ENCODE measurements at regions not wholly inside any gene's neighbourhood (a gene's known extent, or its start where the extent isn't known, plus 50 kb on each side); places are given as distances from the start of the nearest gene placed in this dataset.

DNA sequence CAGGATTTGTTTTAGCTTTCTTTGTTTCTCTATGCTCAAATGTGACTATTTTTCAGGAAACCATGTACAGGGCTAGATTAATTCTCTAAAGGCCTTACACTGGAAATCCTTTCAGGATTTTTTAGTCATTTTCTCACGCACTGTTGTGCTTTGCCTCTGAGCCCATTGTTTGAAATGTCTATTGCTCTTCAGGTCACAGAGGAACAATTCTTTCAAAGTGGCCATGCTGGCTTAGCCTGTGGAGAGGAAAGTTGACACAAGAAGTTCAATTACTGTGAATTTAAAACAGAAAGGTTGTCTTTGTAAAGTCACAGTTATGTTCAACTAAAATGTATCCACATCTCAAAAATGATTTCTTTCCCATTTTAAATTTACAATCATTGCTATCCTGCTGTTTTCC lies 1071.7 kb upstream of the POT1 start:
- Histone ChIP-seq H3K4me3 (no peak overlapping the region), H3K27ac (no peak overlapping the region), H3K9me3 (no peaks in the 10 kb centered on the region), H3K27me3 (no peaks in the 10 kb centered on the region), H3K36me3 (no peaks in the 10 kb centered on the region), H3K4me1 (no peaks in the 10 kb centered on the region)
- intact Hi-C loops (cut with DNase I) = no loop called here
- no peak for DNase-seq (ENCODE audit: low spot score in 2 of 2)
- TF ChIP-seq, protein P1, sequence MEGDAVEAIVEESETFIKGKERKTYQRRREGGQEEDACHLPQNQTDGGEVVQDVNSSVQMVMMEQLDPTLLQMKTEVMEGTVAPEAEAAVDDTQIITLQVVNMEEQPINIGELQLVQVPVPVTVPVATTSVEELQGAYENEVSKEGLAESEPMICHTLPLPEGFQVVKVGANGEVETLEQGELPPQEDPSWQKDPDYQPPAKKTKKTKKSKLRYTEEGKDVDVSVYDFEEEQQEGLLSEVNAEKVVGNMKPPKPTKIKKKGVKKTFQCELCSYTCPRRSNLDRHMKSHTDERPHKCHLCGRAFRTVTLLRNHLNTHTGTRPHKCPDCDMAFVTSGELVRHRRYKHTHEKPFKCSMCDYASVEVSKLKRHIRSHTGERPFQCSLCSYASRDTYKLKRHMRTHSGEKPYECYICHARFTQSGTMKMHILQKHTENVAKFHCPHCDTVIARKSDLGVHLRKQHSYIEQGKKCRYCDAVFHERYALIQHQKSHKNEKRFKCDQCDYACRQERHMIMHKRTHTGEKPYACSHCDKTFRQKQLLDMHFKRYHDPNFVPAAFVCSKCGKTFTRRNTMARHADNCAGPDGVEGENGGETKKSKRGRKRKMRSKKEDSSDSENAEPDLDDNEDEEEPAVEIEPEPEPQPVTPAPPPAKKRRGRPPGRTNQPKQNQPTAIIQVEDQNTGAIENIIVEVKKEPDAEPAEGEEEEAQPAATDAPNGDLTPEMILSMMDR (IDR thresholded peaks at IDR 0.05) = no peak

DNA sequence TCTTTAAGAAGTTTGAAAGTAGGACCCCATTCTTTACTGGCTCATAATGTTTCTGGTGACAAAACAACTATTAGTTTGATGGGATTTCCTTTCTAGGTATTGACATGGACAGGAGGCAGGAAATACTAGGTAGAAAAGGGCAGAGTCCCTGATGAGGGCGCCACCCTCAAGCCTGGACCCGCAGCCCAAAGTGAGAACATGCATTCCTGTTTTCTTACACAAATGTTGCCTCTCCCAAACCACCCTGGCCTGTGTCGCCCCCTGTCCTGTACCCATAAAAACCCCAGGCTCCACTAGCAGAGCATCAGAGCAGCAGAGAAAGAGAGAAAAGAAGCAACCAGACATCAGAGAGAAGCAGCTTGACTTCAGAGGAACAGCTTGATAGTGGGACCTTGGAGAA lies 1055.2 kb upstream of the POT1 start:
- no peak overlapping the region for H3K27ac ChIP-seq
- intact Hi-C loops (cut with DNase I) = no loop called here
- TF ChIP-seq, protein P1 (IDR thresholded peaks at IDR 0.05) = no peak

DNA sequence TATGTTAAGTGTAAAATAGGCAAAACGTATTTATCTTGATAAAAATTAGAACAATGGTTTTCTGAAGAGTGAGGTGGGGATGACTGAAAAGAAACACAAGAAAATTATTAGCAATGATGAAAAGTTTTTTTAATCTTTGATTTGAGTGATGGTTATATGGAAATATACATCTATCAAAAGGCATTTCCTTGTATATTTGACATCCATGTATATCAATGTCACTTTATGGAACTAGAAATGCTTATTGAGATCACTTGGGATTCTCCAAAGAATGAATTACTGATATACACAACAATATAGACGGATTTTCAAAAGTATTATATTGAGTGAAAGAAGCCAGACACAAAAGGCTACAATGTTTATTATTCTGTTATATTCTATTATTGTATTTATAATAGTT lies 1042.0 kb upstream of the POT1 start:
- H3K27ac ChIP-seq = no peak overlapping the region
- H3K4me1 ChIP-seq = no peaks in the 10 kb centered on the region
- intact Hi-C loops (cut with DNase I) = no loop called here
- H3K27me3 ChIP-seq = no peaks in the 10 kb centered on the region
- TF ChIP-seq, protein P1 (IDR thresholded peaks at IDR 0.05) = no peak
- no peak overlapping the region for H3K4me3 ChIP-seq
- no peaks in the 10 kb centered on the region for H3K36me3 ChIP-seq
- no peaks in the 10 kb centered on the region for H3K9me3 ChIP-seq
- DNase-seq (ENCODE audit: low spot score in 2 of 2) = no peak

More for the DNA sequence above, 1055.2 kb upstream of the POT1 start:
- H3K4me3 ChIP-seq = no peak overlapping the region
- H3K27me3 ChIP-seq = no peaks in the 10 kb centered on the region
- no peaks in the 10 kb centered on the region for H3K9me3 ChIP-seq
- no peak for DNase-seq (ENCODE audit: low spot score in 2 of 2)
- H3K4me1 ChIP-seq = no peaks in the 10 kb centered on the region
- H3K36me3 ChIP-seq = no peaks in the 10 kb centered on the region

DNA sequence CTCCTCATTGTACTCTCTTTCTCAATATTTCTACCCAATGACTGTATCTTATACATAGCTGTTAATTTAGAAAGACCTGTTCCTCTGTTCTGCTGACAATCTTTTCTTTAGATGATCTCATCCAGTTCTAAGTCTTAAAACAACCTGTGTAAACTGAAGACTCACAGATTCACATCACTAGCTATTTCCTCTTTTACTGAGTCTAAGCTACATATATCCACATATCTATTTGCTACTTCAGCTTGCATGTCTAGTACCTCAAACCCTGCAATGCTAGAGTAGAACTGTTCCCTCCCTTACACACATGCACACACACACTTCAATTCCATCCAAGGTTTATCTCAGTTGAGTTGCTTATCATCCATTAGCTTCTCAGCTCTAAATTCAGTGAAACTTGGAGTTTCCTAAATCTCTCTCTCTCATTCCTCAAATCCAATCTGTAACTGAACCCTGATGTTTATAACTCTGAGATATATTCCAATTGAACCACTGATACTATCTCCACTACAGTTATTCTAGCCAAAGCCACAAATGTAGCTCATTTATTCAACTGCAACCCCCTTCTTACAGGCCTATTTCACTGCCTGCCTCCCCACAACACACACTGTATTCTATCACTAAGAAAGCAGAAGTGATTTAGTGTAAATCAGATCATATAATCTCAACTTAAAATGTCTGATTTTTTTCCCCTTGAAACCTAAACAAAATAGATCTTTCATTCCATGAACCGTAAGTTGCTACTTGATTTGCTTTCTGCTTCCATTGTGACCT lies 1036.8 kb upstream of the POT1 start:
- Histone ChIP-seq H3K27me3 (no peaks in the 10 kb centered on the region), H3K9me3 (no peaks in the 10 kb centered on the region), H3K36me3 (no peaks in the 10 kb centered on the region), H3K27ac (no peak overlapping the region), H3K4me1 (no peaks in the 10 kb centered on the region), H3K4me3 (no peak overlapping the region)
- TF ChIP-seq, protein P1 (IDR thresholded peaks at IDR 0.05) = no peak
- no peak for DNase-seq (ENCODE audit: low spot score in 2 of 2)
- intact Hi-C loops (cut with DNase I) = no loop called here

DNA sequence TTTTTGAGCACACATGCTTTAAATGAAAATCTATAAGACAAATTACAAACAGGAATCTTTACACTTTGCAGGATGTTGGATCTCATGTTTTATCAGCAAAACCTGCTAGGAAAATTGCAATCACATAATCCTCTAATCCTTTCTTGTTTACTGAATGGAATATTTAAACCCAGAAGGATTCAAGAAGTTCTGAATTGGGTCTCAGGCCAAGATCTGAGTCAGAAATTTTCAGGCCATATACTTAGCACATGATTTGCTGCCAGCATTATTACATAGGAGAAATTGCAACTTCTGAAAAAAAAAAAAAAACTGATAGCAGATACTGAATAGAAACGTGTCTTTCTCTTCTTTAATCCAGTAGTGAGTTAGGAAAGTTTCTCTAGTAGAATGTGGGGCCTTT lies 1005.3 kb upstream of the POT1 start:
- Histone ChIP-seq H3K27me3 (no peaks in the 10 kb centered on the region), H3K9me3 (no peaks in the 10 kb centered on the region), H3K36me3 (no peaks in the 10 kb centered on the region), H3K4me1 (no peaks in the 10 kb centered on the region), H3K4me3 (no peak overlapping the region), H3K27ac (no peak overlapping the region)
- TF ChIP-seq, protein P1 (IDR thresholded peaks at IDR 0.05) = no peak
- no peak for DNase-seq (ENCODE audit: low spot score in 2 of 2)
- intact Hi-C loops (cut with DNase I) = no loop called here
